ENCODE measurements at regions not wholly inside any gene's neighbourhood (a gene's known extent, or its start where the extent isn't known, plus 50 kb on each side); places are given as distances from the start of the nearest gene placed in this dataset.

- DNase-seq (ENCODE audit: low spot score): no peak
Observed at GRCh38 chr7:155992974-155993373, 180.7 kb upstream of the SHH start.

GRCh38 chr7:155992538-155992937, 180.3 kb upstream of the SHH start:
- DNase-seq (ENCODE audit: low spot score): no peak

- DNase-seq (ENCODE audit: low spot score): no peak
Observed at GRCh38 chr7:155992107-155992506, 179.8 kb upstream of the SHH start.

GRCh38 chr7:155991470-155991869, 179.2 kb upstream of the SHH start:
- DNase-seq (ENCODE audit: low spot score): no peak

GRCh38 chr7:155988416-155988815, 176.2 kb upstream of the SHH start:
- no peak for DNase-seq (ENCODE audit: low spot score)

GRCh38 chr7:155987681-155988235, 175.5 kb upstream of the SHH start:
- no peak for DNase-seq (ENCODE audit: low spot score)

GRCh38 chr7:155986497-155987160, 174.4 kb upstream of the SHH start:
- DNase-seq (ENCODE audit: low spot score): no peak

GRCh38 chr7:155985518-155986250, 173.4 kb upstream of the SHH start:
- no peak for DNase-seq (ENCODE audit: low spot score)

- DNase-seq (ENCODE audit: low spot score): no peak
Observed at GRCh38 chr7:155984609-155985405, 172.5 kb upstream of the SHH start.

GRCh38 chr7:155984028-155984580, 171.8 kb upstream of the SHH start:
- DNase-seq (ENCODE audit: low spot score): no peak

GRCh38 chr7:155983176-155983815, 171.0 kb upstream of the SHH start:
- DNase-seq (ENCODE audit: low spot score): no peak

GRCh38 chr7:155981703-155982102, 169.4 kb upstream of the SHH start:
- DNase-seq (ENCODE audit: low spot score): no peak

- DNase-seq (ENCODE audit: low spot score): no peak
Observed at GRCh38 chr7:155980841-155981240, 168.6 kb upstream of the SHH start.

GRCh38 chr7:155979994-155980393, 167.7 kb upstream of the SHH start:
- no peak for DNase-seq (ENCODE audit: low spot score)

GRCh38 chr7:155979566-155979965, 167.3 kb upstream of the SHH start:
- no peak for DNase-seq (ENCODE audit: low spot score)

GRCh38 chr7:155975490-155975889, 163.2 kb upstream of the SHH start:
- no peak for DNase-seq (ENCODE audit: low spot score)

GRCh38 chr7:155974186-155974897, 162.1 kb upstream of the SHH start:
- no peak for DNase-seq (ENCODE audit: low spot score)

- DNase-seq (ENCODE audit: low spot score): no peak
Observed at GRCh38 chr7:155973451-155973997, 161.3 kb upstream of the SHH start.

- no peak for DNase-seq (ENCODE audit: low spot score)
Observed at GRCh38 chr7:155972651-155973390, 160.6 kb upstream of the SHH start.

- DNase-seq (ENCODE audit: low spot score): no peak
Observed at GRCh38 chr7:155972247-155972646, 160.0 kb upstream of the SHH start.

Data from kidney capillary endothelial cell (primary cell).